GM12878 (cell line): ENCODE measurements at regions not wholly inside any gene's neighbourhood (a gene's known extent, or its start where the extent isn't known, plus 50 kb on each side); places are given as distances from the start of the nearest gene placed in this dataset.

ENCODE experiments used
- BCLAF1 ChIP-seq: fragments of 450-650 bp; IDR thresholded peaks from 2 replicates; pipeline ENCODE4 v1.6.1; 2017; ENCODE audit warnings: antibody characterized with exemption, mild to moderate bottlenecking, moderate library complexity
- CTCF ChIP-seq, 3 experiments: IDR thresholded peaks in 2 of 3; conservative IDR thresholded peaks in 1 of 3; 2 replicates each; pipeline ENCODE4 v1.5.1; 2011; ENCODE audit warnings: low read depth in 3 of 3, low read length in 3 of 3, mild to moderate bottlenecking in 3 of 3, control low read depth in 2 of 3, moderate library complexity in 2 of 3, inconsistent platforms in 1 of 3, mixed read lengths in 1 of 3; ENCODE audit not compliant: control insufficient read depth in 2 of 3, insufficient read depth in 1 of 3; ENCODE audit errors: extremely low read depth in 1 of 3
- DPF2 ChIP-seq: fragments of 450-650 bp; IDR thresholded peaks from 2 replicates; pipeline ENCODE4 v1.6.1; 2017; ENCODE audit warnings: mild to moderate bottlenecking
- HDAC2 ChIP-seq: fragments of 200-600 bp; sonication (generic); IDR thresholded peaks from 2 replicates; pipeline ENCODE4 v1.6.1; 2017
- IKZF2 ChIP-seq, 2 experiments: fragments of 450-650 bp; IDR thresholded peaks; 2 replicates each; pipeline ENCODE4 v1.6.1; 2017; ENCODE audit warnings: mild to moderate bottlenecking in 2 of 2, moderate library complexity in 2 of 2
- MXI1 ChIP-seq: fragments of 150-350 bp; IDR thresholded peaks from 2 replicates; pipeline ENCODE4 v1.6.1; 2011; ENCODE audit warnings: low read depth, mild to moderate bottlenecking, inconsistent platforms, low read length, improper control_type of control experiment
- POLR2A ChIP-seq: IDR thresholded peaks from 2 replicates; pipeline ENCODE4 v1.6.1; 2011; ENCODE audit warnings: low read depth, mild to moderate bottlenecking, low read length
- RAD21 ChIP-seq: IDR thresholded peaks from 2 replicates; pipeline ENCODE4 v1.6.1; 2011; ENCODE audit warnings: mild to moderate bottlenecking, low read depth, low read length, moderate library complexity; ENCODE audit not compliant: insufficient read depth
- ZNF384 ChIP-seq: IDR thresholded peaks from 2 replicates; pipeline ENCODE4 v1.6.1; 2012; ENCODE audit warnings: low read depth, mild to moderate bottlenecking, low read length, improper control_type of control experiment, borderline replicate concordance
- TF ChIP-seq, protein P1 (sequence below): IDR thresholded peaks from 2 replicates; pipeline ENCODE4 v1.6.1; 2012; ENCODE audit warnings: low read depth, low read length, improper control_type of control experiment

DNA sequence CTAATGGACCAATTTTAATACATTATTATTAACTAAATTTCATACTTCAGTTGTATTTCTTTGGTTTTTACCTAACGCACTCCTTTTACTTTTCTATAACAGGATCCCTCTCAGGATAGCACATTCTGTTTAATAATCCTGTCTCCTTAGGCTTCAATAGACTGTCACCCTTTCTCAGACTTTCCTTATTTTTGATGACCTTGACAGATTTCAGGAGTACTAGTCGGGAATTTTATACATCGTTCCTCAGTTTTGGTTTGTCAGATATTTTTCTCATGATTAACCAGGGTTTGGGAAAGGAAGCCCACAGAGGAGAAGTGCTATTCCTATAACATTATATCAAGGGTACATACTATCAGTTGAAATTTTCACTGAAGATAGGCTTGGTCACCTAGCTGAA is 768.0 kb upstream of the GJE1 start:
- TF ChIP-seq POLR2A, result no peak
- no peak for TF ChIP-seq MXI1
- no peak for TF ChIP-seq CTCF (IDR thresholded peaks at IDR 0.05 in 2 of 3, conservative IDR thresholded peaks at IDR 0.05 in 1 of 3; ENCODE audit: control insufficient read depth in 2 of 3, extremely low read depth in 1 of 3, insufficient read depth in 1 of 3, low read depth in 3 of 3, low read length in 3 of 3)
- no peak for TF ChIP-seq IKZF2 (IDR thresholded peaks at IDR 0.05)
- TF ChIP-seq RAD21, result no peak
- TF ChIP-seq DPF2, result no peak
- no peak for TF ChIP-seq HDAC2
- TF ChIP-seq, protein P1, sequence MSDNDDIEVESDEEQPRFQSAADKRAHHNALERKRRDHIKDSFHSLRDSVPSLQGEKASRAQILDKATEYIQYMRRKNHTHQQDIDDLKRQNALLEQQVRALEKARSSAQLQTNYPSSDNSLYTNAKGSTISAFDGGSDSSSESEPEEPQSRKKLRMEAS, result no peak
- TF ChIP-seq BCLAF1, result no peak
- no peak for TF ChIP-seq ZNF384
